ENCODE measurements at regions not wholly inside any gene's neighbourhood (a gene's known extent, or its start where the extent isn't known, plus 50 kb on each side); places are given as distances from the start of the nearest gene placed in this dataset.

DNA sequence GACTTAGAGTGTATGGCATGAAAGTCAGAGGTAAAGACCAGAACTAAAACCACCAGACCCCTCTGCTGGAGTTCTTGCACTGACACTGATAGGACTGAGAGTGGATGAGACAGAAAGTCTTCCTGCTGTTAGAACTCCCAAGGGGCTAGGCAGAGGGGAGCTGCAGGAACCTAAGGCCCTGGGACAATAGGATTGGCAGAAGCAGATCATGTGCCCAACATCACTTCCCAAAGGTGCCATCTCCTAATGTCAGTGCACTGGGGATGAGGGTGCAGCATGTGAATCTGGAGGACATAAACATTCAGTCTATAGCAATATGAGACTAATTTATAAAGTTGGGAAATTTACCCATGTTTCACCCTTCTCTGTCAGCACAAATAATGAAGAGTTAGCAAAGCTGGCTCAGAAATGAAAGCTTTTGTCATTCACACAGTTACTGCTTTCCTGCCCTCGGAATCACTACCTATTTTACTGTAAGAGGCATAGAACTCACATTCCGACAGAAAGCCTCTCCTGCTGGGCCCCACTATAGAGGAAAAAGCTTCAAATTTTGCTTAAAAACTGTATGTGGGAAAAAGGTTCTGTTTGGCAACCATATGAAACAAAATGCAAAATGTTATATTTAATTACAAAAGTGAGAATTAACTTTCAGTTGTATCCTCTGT lies 49.9 kb upstream of the SSX2IP start:
- no peak overlapping the region for H3K4me3 ChIP-seq (ENCODE audit: low read depth, low read length, poor library complexity, severe bottlenecking)
- no peaks in the 10 kb centered on the region for H3K36me3 ChIP-seq (ENCODE audit: insufficient read depth, low read length)
- ChIA-PET POLR2A (interaction anchor here (0.6 to 1.0 kb wide), 5 partner anchors 19 to 595 kb away, joined by 3 to 4 read pairs (median 3); no protein-coding TSS in a partner anchor), CTCF (ENCODE audit: unreplicated experiment) (no interaction called here)
- H3K4me2 ChIP-seq (ENCODE audit: low read length): no peak overlapping the region
- H4K20me1 ChIP-seq (ENCODE audit: insufficient read depth, low read length): no peaks in the 10 kb centered on the region
- no peak for DNase-seq (ENCODE audit: low spot score)
- TF ChIP-seq CTCF (conservative IDR thresholded peaks at IDR 0.05; ENCODE audit: low read length): no peak
- no peak for TF ChIP-seq EZH2phosphoT487 (IDR thresholded peaks at IDR 0.05; ENCODE audit: borderline replicate concordance, low read depth, low read length)
- no peaks in the 10 kb centered on the region for H3K9me2 ChIP-seq (ENCODE audit: insufficient read depth, low read length)
- H3K9me3 ChIP-seq (ENCODE audit: low read length): no peaks in the 10 kb centered on the region
- H2AFZ ChIP-seq (ENCODE audit: low read length): no peak overlapping the region
- H3K27ac ChIP-seq (ENCODE audit: low read depth, low read length, poor library complexity, severe bottlenecking): no peak overlapping the region
- H3K4me1 ChIP-seq (ENCODE audit: insufficient read depth, low read length, poor library complexity, severe bottlenecking): no peaks in the 10 kb centered on the region
- no peaks in the 10 kb centered on the region for H3K79me2 ChIP-seq (ENCODE audit: insufficient read depth, low read depth, low read length)
- intact Hi-C loops (cut with micrococcal nuclease; ENCODE audit: unreplicated experiment): no loop called here
- no TSS peak for BruUV-seq (replicated peaks)

Data from OCI-LY7 (cell line).